Endodermal cell (in vitro differentiated cells): ENCODE measurements at regions not wholly inside any gene's neighbourhood (a gene's known extent, or its start where the extent isn't known, plus 50 kb on each side); places are given as distances from the start of the nearest gene placed in this dataset.

Experiments
- DNase-seq: peaks from one replicate; pipeline ENCODE4 v3.0.0-alpha.2; 2017
- H3K27ac ChIP-seq: 2 replicates; pipeline ENCODE4 v1.5.1; 2013; ENCODE audit warnings: mild to moderate bottlenecking, low read depth, low read length, moderate library complexity
- H3K27me3 ChIP-seq: 2 replicates; pipeline ENCODE4 v1.6.1; 2013; ENCODE audit warnings: mild to moderate bottlenecking, low read length, moderate library complexity; ENCODE audit not compliant: insufficient read depth, control insufficient read depth, poor library complexity, severe bottlenecking
- H3K36me3 ChIP-seq: 2 replicates; pipeline ENCODE4 v1.7.0; 2013; ENCODE audit warnings: mild to moderate bottlenecking, low read length, moderate library complexity; ENCODE audit not compliant: control insufficient read depth, insufficient read depth
- H3K4me1 ChIP-seq: one replicate; pipeline ENCODE4 v1.7.0; 2013; ENCODE audit warnings: low read length; ENCODE audit not compliant: control insufficient read depth, insufficient read depth
- H3K4me3 ChIP-seq: 2 replicates; pipeline ENCODE4 v1.5.1; 2013; ENCODE audit warnings: mild to moderate bottlenecking, low read length, moderate library complexity
- H3K9ac ChIP-seq: 2 replicates; pipeline ENCODE4 v1.6.1; 2013; ENCODE audit warnings: mild to moderate bottlenecking, low read length, moderate library complexity; ENCODE audit not compliant: poor library complexity, severe bottlenecking; ENCODE audit errors: extremely low read depth
- H3K9me3 ChIP-seq: 2 replicates; pipeline ENCODE4 v1.6.1; 2013; ENCODE audit warnings: mild to moderate bottlenecking, low read length, moderate library complexity; ENCODE audit not compliant: control insufficient read depth
- H3K27ac Mint-ChIP-seq: 2 replicates; pipeline ENCODE4 v1.8.0; 2020; ENCODE audit warnings: mixed read lengths
- H3K27me3 Mint-ChIP-seq: 2 replicates; pipeline ENCODE4 v1.8.0; 2021; ENCODE audit warnings: mild to moderate bottlenecking, mixed read lengths; ENCODE audit not compliant: insufficient read depth
- H3K36me3 Mint-ChIP-seq: 2 replicates; pipeline ENCODE4 v1.8.0; 2020; ENCODE audit warnings: low read depth, mixed read lengths
- H3K4me1 Mint-ChIP-seq: 2 replicates; pipeline ENCODE4 v1.8.0; 2020; ENCODE audit warnings: mixed read lengths
- H3K4me3 Mint-ChIP-seq: 2 replicates; pipeline ENCODE4 v1.8.0; 2020; ENCODE audit warnings: mild to moderate bottlenecking, moderate library complexity, mixed read lengths
- H3K9me3 Mint-ChIP-seq: 2 replicates; pipeline ENCODE4 v1.8.0; 2020; ENCODE audit warnings: mild to moderate bottlenecking, mixed read lengths
- CTCF ChIP-seq: fragments of 200-600 bp; sonication (generic); conservative IDR thresholded peaks from 2 replicates; pipeline ENCODE4 v1.5.0; 2021; ENCODE audit warnings: antibody characterized with exemption, mild to moderate bottlenecking
- WGBS, 2 experiments: methylation state at CpG; one replicate each; pipeline versions ENCODE4 v1.1.5 to v1.1.7; 2013; ENCODE audit warnings: missing lambda C conversion rate in 2 of 2, mixed read lengths in 1 of 2; ENCODE audit not compliant: insufficient coverage in 1 of 2, insufficient read length in 1 of 2; 5-methylcytosine and 5-hydroxymethylcytosine counted together

- Histone ChIP-seq H3K36me3 (no peaks in the 10 kb centered on the region), H3K27me3 (no peaks in the 10 kb centered on the region), H3K4me3 (no peak overlapping the region), H3K4me1 (no peaks in the 10 kb centered on the region), H3K27ac (no peak overlapping the region), H3K9ac (no peak overlapping the region), H3K9me3 (peaks cover 6% of the 10 kb centered on the region)
- DNase-seq, result no peak
- H3K4me1 Mint-ChIP-seq, result no peaks in the 10 kb centered on the region
- WGBS, 2 experiments, result 81 to 100% methylated on average over 1 of the region's 2 CpGs
- no peak overlapping the region for H3K27ac Mint-ChIP-seq
- H3K4me3 Mint-ChIP-seq, result no peak overlapping the region
- no peaks in the 10 kb centered on the region for H3K27me3 Mint-ChIP-seq
- no peaks in the 10 kb centered on the region for H3K36me3 Mint-ChIP-seq
- peaks cover 1% of the 10 kb centered on the region for H3K9me3 Mint-ChIP-seq
- peak; percentile 26 for TF ChIP-seq CTCF
Measured at GRCh38 chr10:54940418-54940817, 139.4 kb upstream of the PCDH15 start.

DNA sequence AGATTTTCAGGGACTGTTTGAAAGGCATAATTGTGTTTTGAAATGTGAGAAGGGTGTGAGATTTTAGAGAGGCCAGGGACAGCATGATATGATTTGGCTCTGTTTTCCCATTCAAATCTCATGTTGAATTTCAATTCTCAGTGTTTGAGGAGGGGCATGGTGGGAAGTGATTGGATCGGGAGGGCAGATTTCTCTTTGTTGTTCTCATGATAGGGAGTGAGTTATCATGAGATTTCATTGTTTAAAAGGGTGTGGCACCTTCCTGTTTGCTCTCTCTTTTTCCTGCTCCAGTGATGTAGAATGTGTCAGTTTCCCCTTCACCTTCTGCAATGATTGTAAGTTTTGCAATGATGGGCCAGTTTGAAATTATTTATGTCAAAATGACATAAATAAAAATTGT is 113.0 kb upstream of the PCDH15 start:
- TF ChIP-seq CTCF, result no peak

GRCh38 chr10:54909165-54909564 is 108.1 kb upstream of the PCDH15 start:
- H3K36me3 Mint-ChIP-seq, result no peaks in the 10 kb centered on the region
- Histone ChIP-seq H3K36me3 (no peaks in the 10 kb centered on the region), H3K4me1 (no peaks in the 10 kb centered on the region), H3K27ac (no peak overlapping the region), H3K4me3 (no peak overlapping the region), H3K27me3 (no peaks in the 10 kb centered on the region), H3K9ac (no peak overlapping the region), H3K9me3 (peaks cover 20% of the 10 kb centered on the region)
- no peak overlapping the region for H3K4me3 Mint-ChIP-seq
- no peaks in the 10 kb centered on the region for H3K4me1 Mint-ChIP-seq
- no peak for DNase-seq
- peaks cover 24% of the 10 kb centered on the region for H3K9me3 Mint-ChIP-seq
- WGBS, 2 experiments, result 87 to 93% methylated on average over 4 of the region's 4 CpGs
- H3K27ac Mint-ChIP-seq, result no peak overlapping the region
- no peak for TF ChIP-seq CTCF
- H3K27me3 Mint-ChIP-seq, result no peaks in the 10 kb centered on the region

More for the DNA sequence above, 113.0 kb upstream of the PCDH15 start:
- no peak for DNase-seq
- Histone ChIP-seq H3K9ac (no peak overlapping the region), H3K36me3 (no peaks in the 10 kb centered on the region), H3K27ac (no peak overlapping the region), H3K27me3 (no peaks in the 10 kb centered on the region), H3K4me1 (no peaks in the 10 kb centered on the region), H3K4me3 (no peak overlapping the region), H3K9me3 (peaks cover 28% of the 10 kb centered on the region)
- WGBS, 2 experiments, result 76 to 80% methylated on average over 1 of the region's 1 CpG
- no peaks in the 10 kb centered on the region for H3K27me3 Mint-ChIP-seq
- no peak overlapping the region for H3K27ac Mint-ChIP-seq
- no peaks in the 10 kb centered on the region for H3K4me1 Mint-ChIP-seq
- peaks cover 25% of the 10 kb centered on the region for H3K9me3 Mint-ChIP-seq
- H3K4me3 Mint-ChIP-seq, result no peak overlapping the region
- no peaks in the 10 kb centered on the region for H3K36me3 Mint-ChIP-seq
